ENCODE measurements at regions not wholly inside any gene's neighbourhood (a gene's known extent, or its start where the extent isn't known, plus 50 kb on each side); places are given as distances from the start of the nearest gene placed in this dataset.

- in situ Hi-C loops (cut with MboI; ENCODE audit: low sequenced_read_pairs, unreplicated experiment), result no loop called here
- DNase-seq (ENCODE audit: low spot score), result no peak
- TF ChIP-seq, protein P1, sequence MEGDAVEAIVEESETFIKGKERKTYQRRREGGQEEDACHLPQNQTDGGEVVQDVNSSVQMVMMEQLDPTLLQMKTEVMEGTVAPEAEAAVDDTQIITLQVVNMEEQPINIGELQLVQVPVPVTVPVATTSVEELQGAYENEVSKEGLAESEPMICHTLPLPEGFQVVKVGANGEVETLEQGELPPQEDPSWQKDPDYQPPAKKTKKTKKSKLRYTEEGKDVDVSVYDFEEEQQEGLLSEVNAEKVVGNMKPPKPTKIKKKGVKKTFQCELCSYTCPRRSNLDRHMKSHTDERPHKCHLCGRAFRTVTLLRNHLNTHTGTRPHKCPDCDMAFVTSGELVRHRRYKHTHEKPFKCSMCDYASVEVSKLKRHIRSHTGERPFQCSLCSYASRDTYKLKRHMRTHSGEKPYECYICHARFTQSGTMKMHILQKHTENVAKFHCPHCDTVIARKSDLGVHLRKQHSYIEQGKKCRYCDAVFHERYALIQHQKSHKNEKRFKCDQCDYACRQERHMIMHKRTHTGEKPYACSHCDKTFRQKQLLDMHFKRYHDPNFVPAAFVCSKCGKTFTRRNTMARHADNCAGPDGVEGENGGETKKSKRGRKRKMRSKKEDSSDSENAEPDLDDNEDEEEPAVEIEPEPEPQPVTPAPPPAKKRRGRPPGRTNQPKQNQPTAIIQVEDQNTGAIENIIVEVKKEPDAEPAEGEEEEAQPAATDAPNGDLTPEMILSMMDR (IDR thresholded peaks at IDR 0.05; ENCODE audit: borderline replicate concordance, control extremely low read depth, extremely low read depth, insufficient read depth, missing control alignments), result no peak
Measured at GRCh38 chr3:124076235-124076634, 84.3 kb upstream of the ROPN1 start.

DNA sequence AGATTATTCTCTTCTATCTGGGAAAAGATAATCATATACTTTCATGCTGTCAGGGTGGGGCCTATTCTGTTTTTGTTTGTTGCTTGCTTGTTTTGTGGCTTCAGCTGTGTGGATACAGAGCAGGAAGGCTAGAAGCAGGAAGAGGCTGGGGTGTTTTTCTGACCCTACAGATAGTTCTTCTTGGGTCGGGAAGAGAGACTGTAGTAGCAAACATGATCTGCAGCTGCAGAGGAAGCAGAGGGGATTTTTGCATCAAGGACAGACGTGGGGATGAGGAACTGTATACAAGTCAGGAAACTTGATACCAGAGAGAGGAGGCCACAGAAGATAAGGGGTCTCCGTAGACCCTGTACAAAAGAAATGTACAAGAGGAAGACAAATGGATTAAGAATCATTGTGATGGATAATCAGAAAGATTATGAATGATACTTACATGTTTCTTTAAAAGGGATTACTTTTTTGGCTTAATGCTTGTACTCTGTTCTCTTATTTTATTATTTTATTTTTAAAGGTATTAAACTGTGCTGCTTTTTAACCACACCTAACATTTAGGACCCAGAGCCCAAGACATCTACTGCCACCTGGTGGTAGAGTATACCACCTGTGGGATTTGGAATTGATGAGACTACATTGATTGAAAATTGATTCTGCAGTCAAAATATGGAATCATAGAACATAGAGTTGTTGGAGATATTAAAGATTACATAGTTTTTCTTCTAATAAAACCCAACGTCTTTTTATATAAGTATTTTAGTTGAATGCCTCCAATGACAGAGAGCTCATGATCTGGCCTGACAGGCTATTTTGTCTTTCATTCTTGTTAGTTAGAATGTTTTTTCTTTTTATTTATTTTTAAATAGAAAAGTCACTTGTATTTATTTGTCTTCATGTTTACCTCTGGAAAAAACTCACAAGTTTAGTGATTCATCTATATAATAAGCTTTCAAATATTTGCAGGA lies 87.3 kb upstream of the ROPN1 start:
- TF ChIP-seq, protein P1 (IDR thresholded peaks at IDR 0.05; ENCODE audit: borderline replicate concordance, control extremely low read depth, extremely low read depth, insufficient read depth, missing control alignments), result peak; percentile 49
- in situ Hi-C loops (cut with MboI; ENCODE audit: low sequenced_read_pairs, unreplicated experiment), result no loop called here
- DNase-seq (ENCODE audit: low spot score), result no peak

DNA sequence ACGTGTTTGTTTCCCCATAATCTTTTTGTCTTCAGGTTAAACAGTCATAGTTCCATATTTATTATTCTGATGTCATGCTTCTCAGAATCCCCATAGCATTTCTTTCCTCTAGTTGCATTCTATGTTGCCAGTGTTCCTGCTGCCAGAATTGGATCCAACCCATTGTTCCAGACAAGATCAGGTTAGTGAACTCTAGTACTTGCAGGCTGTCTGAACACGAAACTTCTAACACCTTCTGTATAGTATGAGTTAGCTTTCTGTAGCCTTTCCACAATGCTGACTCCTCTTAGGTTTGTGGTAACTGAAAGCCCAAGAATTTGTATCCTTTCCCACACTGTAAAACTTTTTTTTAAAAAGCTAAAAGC lies 88.0 kb upstream of the ROPN1 start:
- in situ Hi-C loops (cut with MboI; ENCODE audit: low sequenced_read_pairs, unreplicated experiment), result no loop called here
- TF ChIP-seq, protein P1 (IDR thresholded peaks at IDR 0.05; ENCODE audit: borderline replicate concordance, control extremely low read depth, extremely low read depth, insufficient read depth, missing control alignments), result no peak
- DNase-seq (ENCODE audit: low spot score), result no peak

GRCh38 chr3:124082343-124082742 lies 90.4 kb upstream of the ROPN1 start:
- TF ChIP-seq, protein P1 (IDR thresholded peaks at IDR 0.05; ENCODE audit: borderline replicate concordance, control extremely low read depth, extremely low read depth, insufficient read depth, missing control alignments), result no peak
- in situ Hi-C loops (cut with MboI; ENCODE audit: low sequenced_read_pairs, unreplicated experiment), result no loop called here
- no peak for DNase-seq (ENCODE audit: low spot score)

DNA sequence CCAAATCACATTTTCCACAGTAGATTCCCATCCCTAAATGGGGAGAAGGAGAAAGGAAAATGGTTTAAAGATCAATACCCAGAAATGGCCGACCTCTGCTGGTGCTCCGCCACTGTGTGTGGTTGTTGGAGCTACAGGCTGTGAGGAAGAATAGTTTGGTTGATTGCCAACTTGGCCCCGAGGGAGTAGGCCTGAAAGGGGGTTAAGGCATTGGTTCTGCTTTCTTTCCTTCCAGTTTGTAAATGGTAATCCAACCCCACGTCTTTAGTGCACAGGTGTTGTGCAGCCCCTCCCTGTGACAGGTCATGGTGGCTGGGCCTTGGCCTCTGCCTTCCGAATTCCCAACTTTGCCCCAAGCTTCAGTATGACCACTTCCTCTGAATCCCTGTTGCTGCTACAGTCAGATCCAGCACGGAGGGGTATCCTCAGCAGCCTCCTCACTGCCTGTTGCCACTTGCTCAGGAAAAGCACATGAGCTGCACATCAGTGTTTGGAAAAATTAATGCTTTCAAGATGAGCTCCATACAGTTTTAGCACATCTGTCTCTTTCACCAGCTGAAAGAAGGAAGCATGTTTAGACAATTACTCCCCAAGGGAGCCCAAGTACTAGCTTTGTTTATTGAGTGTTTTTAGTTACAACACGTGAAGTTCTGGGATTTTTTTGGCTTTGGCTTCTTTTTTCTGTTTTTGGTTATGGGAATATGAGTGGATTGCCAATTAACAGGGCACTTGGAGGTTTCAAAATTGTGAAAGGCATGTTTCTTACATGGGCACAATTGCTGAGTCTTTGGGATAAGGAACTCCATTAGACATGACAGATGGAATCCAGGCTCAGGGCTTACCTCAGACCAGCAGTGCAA lies 92.3 kb upstream of the ROPN1 start:
- DNase-seq (ENCODE audit: low spot score), result no peak
- in situ Hi-C loops (cut with MboI; ENCODE audit: low sequenced_read_pairs, unreplicated experiment), result no loop called here
- TF ChIP-seq, protein P1 (IDR thresholded peaks at IDR 0.05; ENCODE audit: borderline replicate concordance, control extremely low read depth, extremely low read depth, insufficient read depth, missing control alignments), result no peak

DNA sequence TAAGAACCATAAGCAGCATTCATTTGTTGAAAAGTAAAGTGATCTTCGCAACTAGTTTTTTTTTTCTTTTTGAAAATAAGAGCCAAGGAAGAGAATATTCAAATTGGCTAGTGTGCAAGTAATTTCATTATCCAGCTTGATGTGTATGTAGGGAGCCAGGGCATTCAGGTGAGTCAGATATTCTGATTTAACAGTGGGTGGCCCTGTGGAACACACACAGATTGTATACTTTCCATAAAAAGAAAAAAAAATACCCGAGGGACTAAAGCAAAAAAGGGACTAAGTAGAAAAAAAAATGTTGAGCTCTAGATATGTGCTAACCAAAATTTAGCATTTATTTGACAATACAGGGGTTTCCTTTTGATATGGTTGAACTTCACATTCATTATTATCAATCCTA lies 96.9 kb upstream of the ROPN1 start:
- TF ChIP-seq, protein P1 (IDR thresholded peaks at IDR 0.05; ENCODE audit: borderline replicate concordance, control extremely low read depth, extremely low read depth, insufficient read depth, missing control alignments), result no peak
- in situ Hi-C loops (cut with MboI; ENCODE audit: low sequenced_read_pairs, unreplicated experiment), result no loop called here
- no peak for DNase-seq (ENCODE audit: low spot score)

All from GM13976 (cell line).